H9 (cell line): ENCODE measurements at regions not wholly inside any gene's neighbourhood (a gene's known extent, or its start where the extent isn't known, plus 50 kb on each side); places are given as distances from the start of the nearest gene placed in this dataset.

Experiments
- DNase-seq: peaks from one replicate; pipeline ENCODE4 v3.0.0-alpha.2; 2017
- H2AFZ ChIP-seq: one replicate; pipeline ENCODE4 v1.6.1; 2013; ENCODE audit warnings: mild to moderate bottlenecking, low read length, control low read depth, moderate library complexity
- H2AK5ac ChIP-seq: 2 replicates; pipeline ENCODE4 v1.6.1; 2013; ENCODE audit warnings: low read length, control low read depth, mixed read lengths; ENCODE audit not compliant: insufficient read length
- H2BK120ac ChIP-seq: one replicate; pipeline ENCODE4 v1.6.1; 2013; ENCODE audit warnings: low read depth, mild to moderate bottlenecking, low read length, control low read depth, inconsistent platforms; ENCODE audit not compliant: poor library complexity, severe bottlenecking
- H2BK12ac ChIP-seq: 2 replicates; pipeline ENCODE4 v1.6.1; 2013; ENCODE audit warnings: low read length, control low read depth, mixed read lengths, low read depth; ENCODE audit not compliant: insufficient read length
- H2BK15ac ChIP-seq: 2 replicates; pipeline ENCODE4 v1.6.1; 2013; ENCODE audit warnings: low read depth, low read length, control low read depth
- H2BK20ac ChIP-seq: one replicate; pipeline ENCODE4 v1.6.1; 2013; ENCODE audit warnings: low read depth, mild to moderate bottlenecking, low read length, control low read depth, inconsistent platforms; ENCODE audit not compliant: poor library complexity, severe bottlenecking
- H2BK5ac ChIP-seq: 2 replicates; pipeline ENCODE4 v1.6.1; 2013; ENCODE audit warnings: low read length, control low read depth, mixed read lengths; ENCODE audit not compliant: insufficient read length
- H3K14ac ChIP-seq: 2 replicates; pipeline ENCODE4 v1.6.1; 2013; ENCODE audit warnings: low read length, control low read depth; ENCODE audit not compliant: insufficient read depth
- H3K18ac ChIP-seq: 2 replicates; pipeline ENCODE4 v1.6.1; 2013; ENCODE audit warnings: low read depth, mild to moderate bottlenecking, mixed read lengths, low read length, control low read depth; ENCODE audit not compliant: insufficient read length
- H3K23ac ChIP-seq: 2 replicates; pipeline ENCODE4 v1.6.1; 2013; ENCODE audit warnings: low read length, control low read depth, mixed read lengths, low read depth; ENCODE audit not compliant: insufficient read length
- H3K23me2 ChIP-seq: 2 replicates; pipeline ENCODE4 v1.6.1; 2013; ENCODE audit warnings: low read depth, mild to moderate bottlenecking, mixed read lengths, low read length, control low read depth; ENCODE audit not compliant: insufficient read length, poor library complexity, severe bottlenecking
- H3K27ac ChIP-seq: 2 replicates; pipeline ENCODE4 v1.5.1; 2013; ENCODE audit warnings: low read length, control low read depth, mixed read lengths, low read depth; ENCODE audit not compliant: insufficient read length
- H3K27me3 ChIP-seq: 2 replicates; pipeline ENCODE4 v1.6.1; 2013; ENCODE audit warnings: low read length, control low read depth, inconsistent platforms; ENCODE audit not compliant: insufficient read depth
- H3K4ac ChIP-seq: 2 replicates; pipeline ENCODE4 v1.6.1; 2013; ENCODE audit warnings: low read depth, mild to moderate bottlenecking, control low read depth, inconsistent platforms, low read length, moderate library complexity
- H3K4me1 ChIP-seq: 2 replicates; pipeline ENCODE4 v1.6.1; 2013; ENCODE audit warnings: low read length, control low read depth, inconsistent platforms; ENCODE audit not compliant: insufficient read depth
- H3K4me2 ChIP-seq: 2 replicates; pipeline ENCODE4 v1.6.1; 2013; ENCODE audit warnings: low read length, control low read depth, mixed read lengths; ENCODE audit not compliant: insufficient read length, insufficient read depth
- H3K56ac ChIP-seq: 2 replicates; pipeline ENCODE4 v1.6.1; 2013; ENCODE audit warnings: low read depth, mild to moderate bottlenecking, mixed read lengths, low read length, control low read depth; ENCODE audit not compliant: insufficient read length
- H3K79me1 ChIP-seq: 2 replicates; pipeline ENCODE4 v1.6.1; 2013; ENCODE audit warnings: low read depth, mild to moderate bottlenecking, moderate library complexity, low read length, control low read depth, inconsistent platforms; ENCODE audit not compliant: insufficient read depth, poor library complexity, severe bottlenecking
- H3K79me2 ChIP-seq: 2 replicates; pipeline ENCODE4 v1.6.1; 2013; ENCODE audit warnings: low read length, control low read depth, inconsistent platforms; ENCODE audit not compliant: insufficient read depth
- H3K9ac ChIP-seq: 2 replicates; pipeline ENCODE4 v1.6.1; 2013; ENCODE audit warnings: low read length, control low read depth, mixed read lengths; ENCODE audit not compliant: insufficient read length; ENCODE audit errors: extremely low read depth
- H3K9me3 ChIP-seq: one replicate; pipeline ENCODE4 v1.6.1; 2013; ENCODE audit warnings: low read depth, low read length, inconsistent platforms; ENCODE audit not compliant: control insufficient read depth
- H3T11ph ChIP-seq: one replicate; pipeline ENCODE4 v1.6.1; 2013; ENCODE audit warnings: mild to moderate bottlenecking, low read length, control low read depth, inconsistent platforms
- H4K20me1 ChIP-seq: one replicate; pipeline ENCODE4 v1.6.1; 2013; ENCODE audit not compliant: control insufficient read depth, insufficient read length, insufficient read depth
- H4K5ac ChIP-seq: 2 replicates; pipeline ENCODE4 v1.6.1; 2013; ENCODE audit warnings: low read depth, mild to moderate bottlenecking, mixed read lengths, low read length, control low read depth; ENCODE audit not compliant: insufficient read length
- H4K8ac ChIP-seq: replicated peaks from 2 replicates; pipeline ENCODE4 v1.6.1; 2013; ENCODE audit warnings: low read length, control low read depth, mixed read lengths, low read depth; ENCODE audit not compliant: insufficient read length
- H4K91ac ChIP-seq: 2 replicates; pipeline ENCODE4 v1.6.1; 2013; ENCODE audit warnings: low read depth, mild to moderate bottlenecking, moderate library complexity, mixed read lengths, low read length, control low read depth; ENCODE audit not compliant: insufficient read length
- H3K27ac Mint-ChIP-seq, 3 experiments: 2 replicates in 2 of 3; 3 replicates in 1 of 3; pipeline ENCODE4 v1.8.0; 2020 to 2021; ENCODE audit warnings: mixed read lengths in 3 of 3, mild to moderate bottlenecking in 1 of 3, moderate library complexity in 1 of 3
- H3K27me3 Mint-ChIP-seq: 2 replicates; pipeline ENCODE4 v1.8.0; 2021; ENCODE audit warnings: low read depth, mild to moderate bottlenecking, moderate library complexity, mixed read lengths
- H3K36me3 Mint-ChIP-seq, 3 experiments: 2 replicates in 2 of 3; 3 replicates in 1 of 3; pipeline ENCODE4 v1.8.0; 2020 to 2021; ENCODE audit warnings: low read depth in 3 of 3, mixed read lengths in 3 of 3; ENCODE audit not compliant: insufficient read depth in 1 of 3
- H3K4me1 Mint-ChIP-seq, 2 experiments: 2 replicates each; pipeline ENCODE4 v1.8.0; 2020; ENCODE audit warnings: mixed read lengths in 2 of 2
- H3K4me3 Mint-ChIP-seq, 2 experiments: 2 replicates in 1 of 2; 3 replicates in 1 of 2; pipeline ENCODE4 v1.8.0; 2020 to 2021; ENCODE audit warnings: mild to moderate bottlenecking in 2 of 2, mixed read lengths in 2 of 2, moderate library complexity in 1 of 2
- H3K9me3 Mint-ChIP-seq, 2 experiments: 2 replicates in 1 of 2; 3 replicates in 1 of 2; pipeline ENCODE4 v1.8.0; 2020; ENCODE audit warnings: mild to moderate bottlenecking in 2 of 2, mixed read lengths in 2 of 2, moderate library complexity in 1 of 2
- CTCF ChIP-seq: fragments of 200-600 bp; sonication (generic); conservative IDR thresholded peaks from 3 replicates; pipeline ENCODE4 v1.8.0; 2021; ENCODE audit warnings: antibody characterized with exemption, mild to moderate bottlenecking
- WGBS: extraction: QIAGEN DNeasy Blood & Tissue Kit; methylation state at CpG from one replicate; pipeline ENCODE4 v1.1.7; 2013; ENCODE audit warnings: missing lambda C conversion rate, low lambda C conversion rate, mixed read lengths; ENCODE audit not compliant: insufficient read length; ENCODE audit errors: extremely low coverage; 5-methylcytosine and 5-hydroxymethylcytosine counted together

GRCh38 chr21:16974060-16974459 lies 538.8 kb upstream of the CXADR start:
- Histone ChIP-seq H3K56ac (no peak overlapping the region), H3K23me2 (no peaks in the 10 kb centered on the region), H2BK120ac (no peak overlapping the region), H3K27me3 (no peaks in the 10 kb centered on the region), H2BK15ac (no peak overlapping the region), H3K9ac (no peak overlapping the region), H2BK12ac (no peak overlapping the region), H3K14ac (no peak overlapping the region), H3K23ac (no peak overlapping the region), H4K20me1 (no peaks in the 10 kb centered on the region), H4K5ac (no peak overlapping the region), H2BK20ac (no peak overlapping the region), H4K91ac (no peak overlapping the region), H4K8ac (no peak overlapping the region), H3K79me1 (no peaks in the 10 kb centered on the region), H3K4me2 (no peak overlapping the region), H3K9me3 (no peaks in the 10 kb centered on the region), H3T11ph (no peak overlapping the region), H2AK5ac (no peak overlapping the region), H3K4me1 (no peaks in the 10 kb centered on the region; the same call in 1 of the 2 replicates), H2AFZ (no peak overlapping the region), H3K79me2 (no peaks in the 10 kb centered on the region), H2BK5ac (no peak overlapping the region), H3K27ac (no peak overlapping the region), H3K4ac (no peak overlapping the region), H3K18ac (no peak overlapping the region)
- Mint-ChIP-seq H3K9me3 (no peaks in the 10 kb centered on the region), H3K4me1 (peaks cover 16 to 18% of the 10 kb centered on the region in 2 experiments), H3K27me3 (no peaks in the 10 kb centered on the region), H3K36me3 (no peaks in the 10 kb centered on the region), H3K4me3 (no peak overlapping the region), H3K27ac (no peak overlapping the region)
- no CpG with 5 or more reads among the region's 8 CpGs for WGBS
- no peak for DNase-seq
- no peak for TF ChIP-seq CTCF
